A204.1 (cell line): ENCODE measurements at regions not wholly inside any gene's neighbourhood (a gene's known extent, or its start where the extent isn't known, plus 50 kb on each side); places are given as distances from the start of the nearest gene placed in this dataset.

ENCODE experiments used
- FAIRE-seq: peaks from 2 replicates; lab custom pipeline; 2012; peaks lifted over from hg19 to GRCh38; lab: Jason Lieb, UNC

DNA sequence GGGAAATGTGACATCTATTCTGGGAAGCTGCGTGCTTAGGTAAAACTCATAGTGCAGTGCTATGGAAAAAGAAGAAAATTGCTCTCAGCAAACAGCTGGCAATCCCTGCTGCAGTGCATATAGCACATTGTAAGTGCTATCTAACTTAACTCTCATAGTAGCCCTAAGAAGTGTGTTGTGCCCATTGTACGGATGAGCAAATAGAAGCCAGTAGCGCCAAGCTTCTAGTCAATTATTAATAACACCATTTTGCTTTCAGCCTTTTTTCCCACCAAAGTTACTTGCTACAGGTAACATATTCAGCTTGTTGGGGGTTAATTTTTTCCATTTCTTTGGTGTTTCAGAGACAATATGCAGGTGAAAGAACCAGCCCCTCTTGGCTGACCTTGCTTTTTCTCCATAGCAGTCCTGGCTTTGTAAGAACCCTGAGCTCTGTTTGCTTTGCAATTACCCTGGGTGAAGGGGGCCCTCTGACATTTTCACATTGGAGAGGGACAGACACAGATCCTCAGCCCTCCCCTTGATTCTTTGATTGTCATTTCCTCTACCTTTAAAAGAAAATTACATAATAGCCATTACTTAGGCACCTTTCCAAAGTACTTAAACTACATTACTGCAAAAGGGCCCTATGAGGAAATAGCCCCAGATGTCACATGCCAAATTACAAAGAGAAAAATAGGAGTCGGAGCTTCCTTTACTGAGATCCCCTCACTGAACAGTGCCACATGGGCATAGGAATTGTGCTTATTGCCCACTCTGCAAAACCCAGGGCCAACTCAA is 576.2 kb upstream of the TBX3 start:
- no peak for FAIRE-seq

GRCh38 chr12:115257791-115258190 is 573.8 kb upstream of the TBX3 start:
- no peak for FAIRE-seq

GRCh38 chr12:115255962-115256361 is 572.0 kb upstream of the TBX3 start:
- FAIRE-seq = no peak

DNA sequence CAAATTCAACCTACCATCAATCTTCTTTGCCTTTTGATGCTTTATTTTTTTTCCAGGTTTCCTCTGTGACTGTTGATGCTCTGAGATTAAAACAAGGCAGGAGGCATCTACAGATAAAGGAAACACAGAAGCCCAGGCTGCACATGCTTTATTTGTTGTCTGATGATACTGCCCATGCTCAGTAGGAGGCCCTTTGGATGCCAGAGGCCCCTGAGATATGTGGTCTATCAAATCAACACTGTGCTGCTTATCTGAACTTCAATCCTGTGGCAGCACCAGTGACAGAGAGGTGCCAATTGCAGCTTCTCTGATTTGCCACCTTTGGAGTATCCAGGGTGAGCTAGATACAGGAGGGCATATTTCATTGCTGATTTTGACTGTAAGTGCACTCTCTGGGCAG is 571.3 kb upstream of the TBX3 start:
- no peak for FAIRE-seq

- no peak for FAIRE-seq
These were observed 569.1 kb upstream of the TBX3 start for GRCh38 chr12:115253049-115253448.

DNA sequence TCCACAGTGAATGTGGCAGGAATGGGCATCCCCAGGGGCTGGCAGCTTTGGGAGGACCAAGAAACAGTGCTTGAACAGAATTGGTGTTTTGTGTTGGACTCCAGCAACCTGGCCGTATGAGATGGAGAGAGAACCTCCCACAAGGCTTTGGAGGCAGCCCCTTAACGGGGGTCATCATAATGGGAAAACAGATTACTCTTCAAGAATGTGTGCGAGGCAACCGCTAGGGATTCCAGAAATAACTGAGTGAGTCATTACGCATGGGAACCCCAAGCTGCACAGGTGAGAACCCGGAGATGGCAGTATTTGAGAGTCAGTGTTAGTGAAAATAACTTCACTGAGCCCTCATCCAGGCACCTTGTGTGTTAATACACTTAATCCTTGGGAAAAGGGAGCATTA is 567.8 kb upstream of the TBX3 start:
- FAIRE-seq = no peak

DNA sequence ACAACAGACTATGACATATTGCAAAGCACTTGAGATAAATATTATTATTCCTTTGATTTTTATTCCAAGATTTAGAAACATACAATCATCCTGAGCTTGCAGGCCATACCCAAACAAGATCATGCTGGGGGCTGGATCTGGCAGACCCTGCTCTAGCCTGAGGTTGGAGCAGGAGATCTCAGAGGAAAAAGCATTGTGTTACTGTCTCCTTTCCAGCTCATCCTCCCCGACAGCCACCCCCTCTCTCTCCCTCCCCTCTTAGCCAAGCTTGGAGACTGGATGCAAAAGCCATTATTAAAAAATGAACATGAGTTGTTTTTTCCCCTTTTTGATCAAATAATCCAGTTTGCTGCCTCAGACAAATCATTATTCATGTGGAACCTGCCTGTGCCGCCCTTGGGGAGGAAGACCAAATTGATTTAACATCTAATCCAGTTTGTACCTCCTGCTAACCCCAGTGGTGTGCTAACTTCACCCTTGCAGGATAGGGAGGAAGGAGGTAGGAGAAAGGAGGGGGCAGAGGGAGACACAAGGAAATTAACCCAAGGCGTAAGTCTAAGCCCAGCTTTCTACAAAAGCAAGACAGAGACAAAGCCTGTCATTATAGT is 565.8 kb upstream of the TBX3 start:
- no peak for FAIRE-seq

DNA sequence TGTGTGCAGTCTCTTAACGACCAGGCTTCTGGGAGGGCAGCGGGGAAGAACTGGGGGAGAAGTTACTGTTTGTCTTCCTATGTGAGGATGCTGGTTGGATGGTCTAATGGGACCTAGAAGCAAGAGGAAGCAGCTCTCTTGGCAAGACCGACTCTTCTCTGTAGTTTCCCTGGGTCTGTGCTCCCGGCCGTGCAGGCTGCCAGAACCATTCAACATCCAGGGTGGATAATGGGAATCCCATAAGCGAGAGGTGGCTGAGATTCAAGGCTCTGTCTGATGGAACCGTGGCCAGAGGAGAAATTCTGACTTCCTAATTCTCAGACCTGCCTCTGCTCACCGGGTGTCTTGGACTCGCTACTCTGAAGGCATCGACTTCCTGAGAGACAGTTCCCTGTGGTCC is 561.0 kb upstream of the TBX3 start:
- FAIRE-seq = no peak

GRCh38 chr12:115243933-115244628 is 560.1 kb upstream of the TBX3 start:
- no peak for FAIRE-seq

GRCh38 chr12:115240251-115240650 is 556.3 kb upstream of the TBX3 start:
- FAIRE-seq = no peak

GRCh38 chr12:115235880-115236279 is 551.9 kb upstream of the TBX3 start:
- FAIRE-seq = no peak

DNA sequence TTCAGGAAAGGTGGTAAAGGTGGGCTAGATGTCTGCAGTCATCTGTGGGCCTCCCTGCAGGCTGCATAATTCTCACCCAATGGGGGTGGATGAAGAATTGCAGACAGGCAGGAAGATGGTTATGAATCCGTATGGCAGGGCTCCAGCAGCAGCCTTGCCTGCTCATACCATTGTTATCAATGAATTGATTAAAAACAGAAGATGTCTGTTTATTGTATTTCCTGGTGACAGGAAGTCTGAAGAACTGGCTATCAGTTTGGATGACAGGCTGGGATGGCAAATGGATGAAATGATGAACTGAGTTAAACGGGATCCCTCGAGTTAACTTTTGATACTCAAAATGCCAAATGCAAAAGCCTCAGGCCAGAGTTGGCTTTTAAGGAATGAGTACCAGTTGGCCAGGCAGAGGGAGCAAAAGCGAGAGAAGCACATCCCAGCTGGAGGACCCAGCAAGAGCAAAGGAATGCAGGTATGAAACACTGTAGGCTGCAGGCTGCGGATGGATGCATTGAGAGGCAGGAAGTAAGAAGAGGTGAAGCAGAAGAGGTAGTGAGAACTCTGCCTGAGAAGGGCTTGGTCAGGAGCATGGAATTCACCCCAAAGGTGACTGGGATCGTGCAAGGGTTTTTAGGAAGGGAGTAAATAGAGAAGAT is 550.0 kb upstream of the TBX3 start:
- FAIRE-seq = no peak

DNA sequence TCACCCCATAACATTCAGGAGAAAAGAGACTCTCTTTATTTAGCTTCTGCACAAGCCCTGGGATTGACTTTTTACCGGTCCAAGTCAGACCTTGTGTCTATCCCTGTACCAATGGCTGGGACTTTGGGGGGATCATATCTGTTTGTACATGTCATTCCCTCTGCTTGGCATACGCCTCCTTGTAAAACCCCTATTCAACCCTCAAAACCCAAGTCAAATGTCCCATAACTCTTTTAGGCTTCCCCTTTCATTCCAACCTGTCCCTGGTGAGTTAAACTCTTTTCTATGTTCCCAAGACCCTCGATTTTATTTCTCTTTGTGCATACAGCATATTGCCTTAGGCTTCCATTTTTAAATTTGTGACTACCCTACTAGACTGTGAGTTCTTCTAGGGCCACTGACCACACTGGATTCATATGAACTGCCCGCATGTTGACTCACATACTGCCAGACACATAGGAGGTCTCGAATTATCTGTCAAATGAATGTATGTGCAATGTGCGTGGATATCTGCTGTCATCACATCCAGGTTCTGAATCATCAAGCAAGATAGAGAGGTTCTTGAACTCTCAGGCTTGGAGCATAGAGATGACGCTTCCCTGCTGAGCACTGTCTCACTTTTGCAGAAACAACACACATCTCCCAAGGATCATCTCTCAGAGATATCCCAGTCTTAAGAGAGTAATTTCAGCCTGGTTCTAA is 548.6 kb upstream of the TBX3 start:
- FAIRE-seq = no peak

DNA sequence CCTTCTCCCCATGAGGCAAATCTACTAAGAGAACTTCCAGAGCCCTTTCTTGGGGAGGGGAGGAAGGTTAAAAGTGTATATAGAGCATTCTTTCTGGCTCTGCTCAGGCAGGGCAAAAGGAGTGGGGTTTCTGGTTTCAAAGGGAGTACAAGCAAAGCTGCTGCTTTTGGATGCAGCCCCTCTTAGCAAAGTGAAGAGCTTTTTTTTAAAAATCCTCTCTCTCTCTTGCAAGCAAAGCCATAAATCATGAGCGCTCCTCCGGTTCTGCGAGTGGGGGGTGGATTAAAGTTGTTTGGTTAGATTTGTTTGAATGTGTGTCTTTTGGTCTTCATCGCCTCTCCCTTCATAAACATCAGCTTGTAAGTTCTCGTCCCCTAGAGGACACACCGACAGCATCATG is 546.6 kb upstream of the TBX3 start:
- FAIRE-seq = no peak

DNA sequence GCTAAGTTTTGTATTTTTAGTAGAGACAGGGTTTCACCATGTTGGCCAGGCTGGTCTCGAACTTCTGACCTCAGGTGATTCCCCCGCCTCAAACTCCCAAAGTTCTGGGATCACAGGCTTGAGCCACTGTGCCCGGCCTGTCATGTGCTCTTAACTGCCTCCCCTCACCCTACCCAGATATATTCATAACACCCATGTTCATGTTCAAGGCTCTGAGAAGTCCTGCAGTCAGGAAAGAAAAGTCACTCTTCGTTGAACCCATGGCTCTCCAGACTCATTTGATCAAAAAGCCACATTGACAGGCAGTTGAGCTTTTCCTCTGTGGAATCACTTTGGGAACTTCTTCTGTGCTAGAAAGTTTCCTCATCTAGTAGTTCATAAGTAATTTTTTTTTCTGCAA is 545.5 kb upstream of the TBX3 start:
- no peak for FAIRE-seq

DNA sequence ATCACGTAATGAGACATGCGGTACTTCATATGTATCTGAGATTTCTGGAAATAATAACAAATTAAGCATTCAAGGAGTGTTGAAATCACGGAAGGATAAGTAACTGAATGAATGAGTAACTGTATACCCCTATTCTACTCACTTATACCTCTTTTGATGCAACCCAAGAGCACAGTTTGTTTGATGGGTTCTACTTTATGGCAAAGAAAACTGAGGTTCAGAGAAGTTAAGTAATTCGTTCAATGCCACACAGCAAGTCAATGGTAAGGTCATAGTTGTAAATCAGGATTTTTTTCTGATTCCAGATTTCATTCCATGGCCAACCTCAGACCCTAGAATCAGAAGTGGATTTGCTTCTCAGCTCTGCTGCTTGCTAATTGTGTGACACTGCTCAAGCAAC is 544.5 kb upstream of the TBX3 start:
- no peak for FAIRE-seq

- no peak for FAIRE-seq
These were observed 543.2 kb upstream of the TBX3 start for GRCh38 chr12:115227137-115227615.

DNA sequence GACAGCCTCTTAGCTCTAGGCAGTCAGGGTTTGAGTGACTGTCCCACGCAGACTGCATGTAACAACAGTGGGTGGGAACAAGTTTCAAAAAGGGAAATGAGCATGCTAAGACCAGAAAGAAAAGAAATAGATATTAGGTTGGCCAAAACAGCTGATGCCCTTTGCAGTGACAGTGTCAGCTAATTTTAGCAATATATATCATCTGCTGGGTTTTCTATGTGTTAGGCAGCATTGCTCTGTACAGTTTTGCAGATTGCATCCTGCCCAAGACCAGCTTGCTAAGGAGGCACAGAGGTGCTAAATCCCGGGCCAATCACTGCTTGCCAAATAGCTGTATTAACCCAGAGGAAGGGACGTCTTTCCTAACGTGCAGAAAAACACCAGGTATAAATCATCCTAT is 541.9 kb upstream of the TBX3 start:
- no peak for FAIRE-seq

GRCh38 chr12:115223991-115224390 is 540.0 kb upstream of the TBX3 start:
- no peak for FAIRE-seq

DNA sequence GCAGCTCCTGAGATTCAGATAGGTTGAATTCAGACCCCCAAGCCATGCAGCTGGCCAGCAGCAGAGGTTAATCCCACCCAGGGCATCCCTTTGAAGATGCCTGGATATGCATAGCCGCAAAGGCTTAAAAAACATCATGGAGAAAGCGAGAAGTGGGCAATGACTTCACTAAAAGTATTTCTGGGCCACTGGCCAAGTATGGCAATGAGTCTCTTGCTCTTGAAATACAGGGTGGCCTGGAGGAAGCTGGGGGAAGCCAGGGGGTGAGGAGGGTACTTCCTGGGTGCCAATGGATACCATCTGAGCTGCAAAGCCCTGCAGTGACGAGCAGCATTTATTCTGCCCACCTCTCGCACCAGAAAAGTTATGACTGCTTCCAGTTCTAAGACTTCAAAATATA is 539.3 kb upstream of the TBX3 start:
- no peak for FAIRE-seq

GRCh38 chr12:115222220-115222619 is 538.2 kb upstream of the TBX3 start:
- FAIRE-seq = no peak

GRCh38 chr12:115216301-115216700 is 532.3 kb upstream of the TBX3 start:
- no peak for FAIRE-seq
